Thoracic aorta (tissue), 2 donors: ENCODE measurements at regions not wholly inside any gene's neighbourhood (a gene's known extent, or its start where the extent isn't known, plus 50 kb on each side); places are given as distances from the start of the nearest gene placed in this dataset.

Source experiments
- ATAC-seq: fragments of 150-250 bp; one replicate; pipeline ENCODE4 v1.8.0; 2017; ENCODE audit warnings: low read depth; ENCODE audit not compliant: insufficient number of reproducible peaks, low FRiP score
- DNase-seq: peaks from one replicate; pipeline ENCODE4 v3.0.0-alpha.2; 2020; ENCODE audit warnings: low spot score
- H3K27ac ChIP-seq, 2 donors: fragments of 200-600 bp; sonication (generic); 1 replicate in 1 of 2; 2 replicates in 1 of 2; pipeline ENCODE4 v1.5.1; 2016; ENCODE audit warnings: mild to moderate bottlenecking in 2 of 2, moderate library complexity in 2 of 2
- H3K27me3 ChIP-seq: fragments of 200-600 bp; sonication (generic); replicated peaks from 2 replicates; pipeline ENCODE4 v1.6.0; 2016; ENCODE audit warnings: mild to moderate bottlenecking; ENCODE audit not compliant: insufficient read depth
- H3K36me3 ChIP-seq: fragments of 200-600 bp; sonication (generic); one replicate; pipeline ENCODE4 v1.5.1; 2016
- H3K4me1 ChIP-seq, 2 donors: fragments of 200-600 bp; sonication (generic); 1 replicate in 1 of 2; 2 replicates in 1 of 2; pipeline versions ENCODE4 v1.5.1 to v1.6.0; 2016; ENCODE audit warnings: low read depth in 2 of 2, mild to moderate bottlenecking in 1 of 2; ENCODE audit not compliant: control insufficient read depth in 1 of 2
- H3K4me3 ChIP-seq: fragments of 200-600 bp; sonication (generic); 2 replicates; pipeline ENCODE4 v1.5.1; 2016; ENCODE audit warnings: mild to moderate bottlenecking
- H3K9me3 ChIP-seq: fragments of 200-600 bp; sonication (generic); 2 replicates; pipeline ENCODE4 v1.5.1; 2016
- TF ChIP-seq, protein P1 (sequence below): fragments of 200-600 bp; sonication (generic); IDR thresholded peaks from one replicate; pipeline ENCODE4 v1.5.1; 2019; ENCODE audit warnings: antibody characterized with exemption

- Histone ChIP-seq H3K27me3 (no peaks in the 10 kb centered on the region), H3K27ac (no peak overlapping the region), H3K4me3 (no peak overlapping the region), H3K36me3 (no peaks in the 10 kb centered on the region), H3K4me1 (no peaks in the 10 kb centered on the region), H3K9me3 (no peaks in the 10 kb centered on the region)
- DNase-seq (no peak), ATAC-seq (no peak)
- TF ChIP-seq, protein P1, sequence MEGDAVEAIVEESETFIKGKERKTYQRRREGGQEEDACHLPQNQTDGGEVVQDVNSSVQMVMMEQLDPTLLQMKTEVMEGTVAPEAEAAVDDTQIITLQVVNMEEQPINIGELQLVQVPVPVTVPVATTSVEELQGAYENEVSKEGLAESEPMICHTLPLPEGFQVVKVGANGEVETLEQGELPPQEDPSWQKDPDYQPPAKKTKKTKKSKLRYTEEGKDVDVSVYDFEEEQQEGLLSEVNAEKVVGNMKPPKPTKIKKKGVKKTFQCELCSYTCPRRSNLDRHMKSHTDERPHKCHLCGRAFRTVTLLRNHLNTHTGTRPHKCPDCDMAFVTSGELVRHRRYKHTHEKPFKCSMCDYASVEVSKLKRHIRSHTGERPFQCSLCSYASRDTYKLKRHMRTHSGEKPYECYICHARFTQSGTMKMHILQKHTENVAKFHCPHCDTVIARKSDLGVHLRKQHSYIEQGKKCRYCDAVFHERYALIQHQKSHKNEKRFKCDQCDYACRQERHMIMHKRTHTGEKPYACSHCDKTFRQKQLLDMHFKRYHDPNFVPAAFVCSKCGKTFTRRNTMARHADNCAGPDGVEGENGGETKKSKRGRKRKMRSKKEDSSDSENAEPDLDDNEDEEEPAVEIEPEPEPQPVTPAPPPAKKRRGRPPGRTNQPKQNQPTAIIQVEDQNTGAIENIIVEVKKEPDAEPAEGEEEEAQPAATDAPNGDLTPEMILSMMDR, result no peak
Observed at GRCh38 chr4:180682776-180683175, 1560.4 kb upstream of the TENM3 start.

DNA sequence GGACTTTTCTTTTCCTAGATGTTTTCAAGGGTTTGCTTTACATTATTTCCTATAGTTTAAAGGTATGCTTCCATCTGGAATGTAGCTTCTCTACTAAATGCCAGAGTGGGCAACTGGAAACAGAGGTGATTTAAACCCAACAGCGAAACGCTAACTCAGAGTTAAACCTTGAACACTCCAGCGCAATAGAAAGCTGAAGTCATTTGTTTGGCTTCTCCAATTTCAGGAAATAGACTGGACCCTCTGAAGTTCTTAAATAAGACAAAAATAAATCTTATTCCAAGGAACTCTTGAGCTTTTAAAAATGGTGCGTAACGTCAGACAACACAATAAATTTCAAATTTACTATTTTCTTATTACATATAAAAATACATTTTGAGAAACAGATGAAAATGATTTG lies 1560.0 kb upstream of the TENM3 start:
- Histone ChIP-seq H3K9me3 (no peaks in the 10 kb centered on the region), H3K27me3 (no peaks in the 10 kb centered on the region), H3K27ac (no peak overlapping the region), H3K36me3 (no peaks in the 10 kb centered on the region), H3K4me3 (no peak overlapping the region), H3K4me1 (no peaks in the 10 kb centered on the region)
- TF ChIP-seq, protein P1, result no peak
- DNase-seq (no peak), ATAC-seq (no peak)

- Histone ChIP-seq H3K36me3 (no peaks in the 10 kb centered on the region), H3K27me3 (no peaks in the 10 kb centered on the region), H3K4me3 (no peak overlapping the region), H3K27ac (no peak overlapping the region), H3K9me3 (no peaks in the 10 kb centered on the region), H3K4me1 (no peaks in the 10 kb centered on the region)
- no peak for ATAC-seq
- TF ChIP-seq, protein P1, result no peak
- DNase-seq, result no peak
Observed at GRCh38 chr4:180688480-180688879, 1554.7 kb upstream of the TENM3 start.

GRCh38 chr4:180694875-180695274 lies 1548.3 kb upstream of the TENM3 start:
- H3K27ac ChIP-seq, result no peak overlapping the region
- H3K9me3 ChIP-seq, result no peaks in the 10 kb centered on the region
- no peaks in the 10 kb centered on the region for H3K27me3 ChIP-seq
- H3K4me3 ChIP-seq, result no peak overlapping the region
- DNase-seq, result no peak
- no peak for ATAC-seq
- no peaks in the 10 kb centered on the region for H3K36me3 ChIP-seq
- no peaks in the 10 kb centered on the region for H3K4me1 ChIP-seq
- TF ChIP-seq, protein P1, result no peak

DNA sequence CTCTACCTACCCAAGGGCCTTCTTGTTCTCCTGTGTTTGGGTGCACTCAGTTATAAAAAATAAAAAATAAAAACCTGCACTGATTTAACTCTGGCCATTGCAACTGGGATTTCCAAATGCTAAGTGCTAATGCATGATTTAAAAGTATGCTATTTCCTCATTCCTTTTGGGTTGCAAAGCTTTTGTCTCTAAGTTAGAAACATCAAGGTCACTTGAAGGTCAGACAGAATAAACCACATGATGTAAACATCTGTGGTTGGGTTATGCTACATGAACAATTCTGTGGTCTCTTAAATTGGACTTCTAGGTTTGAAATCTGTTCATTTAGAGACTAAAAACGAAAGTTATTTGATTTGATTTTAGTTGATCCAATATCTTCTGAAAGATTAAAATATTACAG lies 1547.4 kb upstream of the TENM3 start:
- Histone ChIP-seq H3K4me3 (no peak overlapping the region), H3K36me3 (no peaks in the 10 kb centered on the region), H3K9me3 (no peaks in the 10 kb centered on the region), H3K4me1 (no peaks in the 10 kb centered on the region), H3K27me3 (no peaks in the 10 kb centered on the region), H3K27ac (no peak overlapping the region)
- DNase-seq, result no peak
- ATAC-seq, result no peak
- TF ChIP-seq, protein P1, result no peak
